GM18498 (cell line): ENCODE measurements at regions not wholly inside any gene's neighbourhood (a gene's known extent, or its start where the extent isn't known, plus 50 kb on each side); places are given as distances from the start of the nearest gene placed in this dataset.

Source experiments
- ATAC-seq: cut with Tn5 transposase; IDR thresholded peaks from one replicate; pipeline ENCODE4 v1.9.1; 2021; ENCODE audit warnings: mild to moderate bottlenecking, moderate library complexity; ENCODE audit not compliant: unreplicated experiment

DNA sequence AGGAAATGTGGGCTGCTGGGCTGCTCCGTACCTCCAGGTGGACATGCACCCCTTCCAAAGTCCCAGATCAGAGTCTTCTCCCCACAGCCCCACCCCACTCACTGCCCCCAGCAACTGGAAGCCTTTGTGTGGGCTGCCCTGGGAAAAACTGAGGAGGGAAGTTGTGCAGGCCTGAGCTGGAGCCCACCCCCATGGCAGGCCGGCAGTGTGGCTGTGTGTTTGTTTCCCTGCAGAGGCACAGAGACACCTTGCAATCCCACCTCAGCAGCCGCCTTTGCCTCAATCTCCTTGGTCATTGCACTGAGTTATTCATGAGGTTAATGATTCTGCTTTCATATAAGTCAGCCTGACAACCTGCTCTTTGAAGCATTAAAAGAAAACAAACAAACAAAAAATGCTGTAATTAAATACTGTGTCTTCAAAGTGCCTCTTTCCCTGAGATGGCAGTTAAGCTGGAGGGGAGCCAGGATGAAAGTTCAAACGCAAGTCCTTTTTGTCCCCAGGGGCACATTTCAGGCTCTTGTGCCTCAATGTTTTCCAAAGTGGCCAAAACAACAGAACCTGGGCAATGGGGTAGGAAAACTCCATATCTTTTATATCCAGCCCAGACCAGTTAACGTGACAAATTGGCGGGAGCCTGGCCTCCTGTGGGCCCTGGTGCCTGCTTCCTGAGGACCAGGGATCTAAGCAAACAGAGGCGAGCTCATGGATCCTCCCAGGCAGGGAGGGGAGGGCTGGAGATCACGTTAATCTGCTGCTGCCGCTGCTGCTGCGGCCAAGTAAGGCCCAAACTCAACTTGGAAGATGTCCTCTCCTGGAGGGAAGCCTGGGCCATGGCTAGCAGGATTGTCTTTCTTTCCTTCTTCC, 51.9 kb upstream of the TSPAN11 start:
- ATAC-seq, result no peak

DNA sequence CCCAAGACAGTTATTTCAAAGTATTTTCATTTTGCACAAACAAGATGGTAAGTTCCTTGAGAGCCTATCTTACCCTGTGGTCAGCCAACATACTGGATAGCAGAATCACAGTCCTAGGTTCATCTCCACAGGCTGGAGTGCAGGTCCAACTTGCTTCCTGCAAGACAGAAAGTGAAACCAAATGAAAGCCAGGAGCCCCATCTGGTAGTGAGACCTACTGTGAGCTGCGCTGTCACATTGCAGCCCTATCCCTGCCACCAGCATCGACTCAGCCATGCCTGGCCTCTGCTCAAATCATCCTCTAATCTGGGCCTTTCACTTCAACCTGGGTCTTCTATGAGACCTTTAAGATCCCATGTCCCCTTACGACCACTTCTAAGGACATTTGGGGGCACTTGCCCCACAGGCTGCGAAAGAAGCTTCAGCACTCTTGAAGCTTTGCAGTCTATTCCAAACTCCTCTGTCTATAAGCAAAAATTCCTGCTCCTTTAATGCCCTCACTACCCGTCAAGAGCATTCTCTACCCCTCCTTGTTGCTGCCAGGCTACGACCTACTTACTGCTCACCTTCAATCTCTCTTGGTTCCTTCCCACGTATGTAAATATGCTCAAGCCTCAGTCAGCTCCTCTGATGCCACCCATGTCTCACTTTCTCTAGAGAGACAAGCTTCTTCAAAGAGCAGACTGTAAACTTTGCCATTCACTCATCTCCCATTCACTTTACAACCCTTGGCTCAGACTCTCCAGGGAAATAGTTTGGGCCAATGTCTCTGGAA, 55.9 kb upstream of the TSPAN11 start:
- ATAC-seq, result no peak

DNA sequence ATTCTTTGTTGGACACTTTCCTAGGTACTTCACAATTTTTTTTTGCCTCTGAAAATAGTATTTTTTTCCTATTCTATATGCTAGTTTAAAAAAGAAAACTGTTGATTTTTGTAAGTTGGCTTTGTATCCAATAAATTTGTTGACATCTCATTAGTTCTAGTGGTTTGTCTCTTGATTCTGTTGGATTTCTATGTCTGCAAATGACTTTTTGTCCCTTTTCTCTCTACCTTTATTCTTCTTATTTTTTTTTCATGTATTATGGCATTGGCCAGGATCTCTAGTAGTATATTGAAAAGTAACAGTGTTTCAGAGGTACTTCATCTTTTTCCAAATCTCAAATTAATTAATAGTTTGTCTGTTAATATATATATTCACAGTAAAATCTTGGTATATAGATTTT, 59.1 kb upstream of the TSPAN11 start:
- no peak for ATAC-seq

DNA sequence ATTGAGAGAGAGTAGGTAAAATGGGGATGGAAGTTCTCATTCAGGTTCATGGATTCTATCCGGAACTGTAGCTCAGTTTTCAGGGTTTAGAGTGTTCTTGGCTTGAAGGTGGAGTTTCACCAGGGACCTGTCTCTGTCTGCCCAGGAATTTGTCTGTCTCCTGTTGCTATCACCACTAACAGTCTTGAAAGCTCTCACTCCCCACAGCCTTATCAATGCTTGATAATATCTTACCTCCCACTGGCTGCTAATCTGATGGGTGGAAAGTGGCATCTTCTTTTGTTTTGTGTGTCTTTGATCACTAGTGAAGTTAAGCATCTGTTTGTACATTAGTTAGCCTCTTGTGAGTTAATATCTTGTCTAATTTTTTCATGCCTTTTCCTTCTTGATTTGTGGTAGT, 60.3 kb upstream of the TSPAN11 start:
- ATAC-seq, result no peak

DNA sequence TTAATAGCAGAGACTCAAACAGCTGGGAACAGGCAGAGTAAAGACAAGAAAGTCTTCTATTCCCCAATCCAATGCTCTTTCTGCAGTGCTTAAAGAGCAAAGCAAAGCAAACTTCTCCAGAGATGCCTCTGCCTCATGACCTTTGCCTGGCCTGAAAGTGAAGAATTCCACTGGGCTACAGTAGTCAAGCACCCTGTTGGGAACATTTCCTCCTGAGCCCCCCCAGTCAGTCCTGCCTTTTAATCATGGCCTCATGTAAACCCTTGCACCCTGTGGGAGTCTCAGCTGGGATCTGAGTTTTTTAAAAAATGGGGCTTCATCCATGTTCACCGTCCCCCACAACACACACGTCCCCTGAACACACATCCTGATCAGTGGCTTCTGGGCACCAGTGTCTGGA, 62.7 kb upstream of the TSPAN11 start:
- no peak for ATAC-seq

DNA sequence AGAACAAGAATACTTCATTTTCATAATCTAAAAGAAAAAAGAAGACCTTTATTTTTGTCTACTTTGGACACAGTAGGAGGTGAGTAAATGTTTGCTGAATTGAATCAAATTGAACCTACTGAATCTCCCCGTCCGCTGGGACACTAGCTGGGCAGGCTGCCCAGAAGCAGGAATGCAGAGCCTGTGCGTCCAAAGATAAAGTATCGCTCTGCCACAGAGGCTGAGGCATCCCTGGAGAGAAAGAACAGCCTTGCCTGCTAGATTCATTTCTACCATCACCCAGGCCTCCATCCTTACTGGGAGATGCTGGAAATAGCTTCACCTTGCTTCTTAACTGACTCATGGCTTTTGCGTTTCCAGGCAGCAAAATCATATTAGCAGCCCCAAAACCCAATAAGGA, 64.1 kb upstream of the TSPAN11 start:
- no peak for ATAC-seq

DNA sequence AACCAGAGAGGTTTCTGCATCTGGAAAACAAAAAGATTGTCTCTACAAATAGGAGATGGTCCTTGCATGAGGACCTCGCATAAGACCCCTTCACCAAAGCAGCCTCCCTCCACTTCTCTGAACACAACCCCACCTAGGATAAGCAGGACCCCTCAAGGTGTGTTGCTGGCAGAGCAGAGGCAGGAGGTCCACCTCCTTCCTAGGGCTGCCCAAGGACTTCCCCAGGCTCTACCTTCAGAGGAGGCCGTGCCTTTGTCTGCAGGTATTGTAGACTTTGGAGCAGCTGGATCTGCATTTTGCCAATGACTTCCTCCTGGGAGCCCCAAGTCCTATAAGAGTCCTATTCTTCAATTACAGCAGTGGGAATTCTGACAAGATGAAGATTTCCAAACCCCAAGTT, 67.3 kb upstream of the TSPAN11 start:
- ATAC-seq, result no peak

DNA sequence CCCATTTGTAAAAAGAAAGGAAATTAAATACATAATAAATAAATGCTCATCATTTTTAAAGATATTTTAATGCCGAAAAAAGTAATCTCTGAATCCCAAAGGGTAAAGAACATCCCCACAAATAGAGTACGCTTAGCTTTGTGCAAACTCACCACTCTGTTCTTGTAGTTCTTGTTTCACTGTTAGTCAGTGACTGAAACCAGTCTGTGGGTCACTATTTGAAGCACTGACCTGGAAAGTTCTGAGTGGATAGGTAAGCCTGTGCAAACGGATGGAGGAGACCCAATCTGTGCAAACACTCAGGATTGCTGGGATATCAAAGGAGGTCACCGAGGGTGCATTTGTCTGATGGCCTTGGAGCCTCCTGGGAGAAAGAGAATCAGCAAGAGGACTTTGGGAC, 68.1 kb upstream of the TSPAN11 start:
- ATAC-seq, result no peak

DNA sequence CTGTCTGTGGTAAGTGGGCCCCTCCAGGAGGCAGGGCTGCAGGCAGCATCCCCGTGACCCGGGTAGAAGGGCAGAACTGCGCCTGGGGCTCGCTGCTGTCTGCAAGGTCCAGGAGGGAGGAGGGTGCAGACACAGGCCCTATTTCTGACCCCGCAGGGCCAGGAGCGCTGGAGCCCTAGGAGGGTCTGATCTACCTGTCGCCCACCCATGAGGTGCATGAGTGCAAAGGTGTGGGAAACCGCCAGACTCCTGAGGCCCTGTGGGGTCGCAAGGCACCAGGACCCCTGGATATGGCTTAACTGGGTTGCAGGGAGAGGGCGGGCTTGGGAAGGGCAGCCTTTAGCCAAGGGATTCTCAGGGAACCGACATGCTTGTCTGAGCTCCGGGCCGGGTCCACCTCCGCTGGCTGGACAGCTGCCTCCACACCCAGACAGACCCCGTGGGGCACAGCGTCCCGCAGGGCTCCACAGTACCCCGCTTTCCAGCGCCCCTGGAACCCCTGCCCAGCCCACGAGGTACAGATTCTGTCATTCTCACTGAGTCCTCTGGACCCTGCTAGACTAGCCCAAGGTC, 72.9 kb upstream of the TSPAN11 start:
- ATAC-seq, result no peak

DNA sequence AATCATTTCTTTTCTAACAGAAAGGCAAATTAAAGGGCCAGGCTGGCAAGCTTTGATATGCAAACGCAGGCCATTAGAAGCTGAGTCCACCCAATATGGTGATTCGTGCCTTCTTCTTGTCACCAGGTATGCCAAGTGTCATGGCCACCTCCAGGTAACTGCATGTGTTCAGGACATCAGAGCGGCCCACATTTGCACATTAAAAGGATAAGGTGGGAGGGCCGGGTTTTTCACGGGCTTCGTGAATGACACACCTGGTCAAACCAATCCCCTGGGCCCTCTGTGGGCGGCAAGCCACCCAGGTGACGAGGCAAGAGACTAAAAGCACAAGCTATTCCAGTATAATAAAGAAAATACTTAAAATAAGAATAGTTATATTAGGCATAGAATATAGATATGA, 75.9 kb upstream of the TSPAN11 start:
- ATAC-seq, result no peak

DNA sequence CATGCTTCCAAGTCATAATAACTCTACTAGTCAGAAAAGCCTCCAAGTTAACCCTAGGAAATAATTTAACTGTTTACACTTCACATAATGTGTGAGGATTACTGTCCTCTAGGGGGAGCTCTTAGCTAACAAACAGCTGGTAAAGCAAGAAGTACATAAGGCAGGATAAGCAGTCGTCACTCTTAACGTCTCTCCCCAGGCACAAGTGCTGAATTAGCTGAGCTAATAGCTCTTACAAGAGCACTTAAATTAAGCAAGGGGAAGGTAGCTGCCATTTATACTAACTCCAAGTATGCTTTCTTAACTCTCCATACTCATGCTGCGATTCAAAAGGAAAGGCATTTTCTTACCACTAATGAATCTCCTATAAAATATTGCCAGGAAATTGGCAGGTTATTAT, 79.3 kb upstream of the TSPAN11 start:
- ATAC-seq, result no peak

DNA sequence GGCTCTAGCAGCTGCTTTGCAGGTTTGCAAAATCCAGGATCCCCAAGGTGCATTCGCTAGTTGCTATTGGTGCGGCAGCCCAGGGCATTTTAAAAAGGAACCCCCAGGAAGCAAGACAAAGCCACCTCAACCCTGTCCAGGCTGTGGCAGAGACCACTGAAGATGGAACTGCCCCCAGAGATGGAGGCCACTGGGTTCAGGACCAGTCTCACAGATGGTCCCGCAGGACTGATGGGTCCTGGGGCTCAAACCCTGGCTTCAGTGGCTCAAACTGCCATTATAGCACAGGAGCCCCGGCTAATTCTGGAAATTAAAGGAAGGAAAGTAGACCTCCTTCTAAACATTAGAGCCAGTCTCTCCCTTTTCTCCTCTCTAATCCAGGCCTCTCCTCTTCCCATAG, 79.8 kb upstream of the TSPAN11 start:
- ATAC-seq, result no peak

DNA sequence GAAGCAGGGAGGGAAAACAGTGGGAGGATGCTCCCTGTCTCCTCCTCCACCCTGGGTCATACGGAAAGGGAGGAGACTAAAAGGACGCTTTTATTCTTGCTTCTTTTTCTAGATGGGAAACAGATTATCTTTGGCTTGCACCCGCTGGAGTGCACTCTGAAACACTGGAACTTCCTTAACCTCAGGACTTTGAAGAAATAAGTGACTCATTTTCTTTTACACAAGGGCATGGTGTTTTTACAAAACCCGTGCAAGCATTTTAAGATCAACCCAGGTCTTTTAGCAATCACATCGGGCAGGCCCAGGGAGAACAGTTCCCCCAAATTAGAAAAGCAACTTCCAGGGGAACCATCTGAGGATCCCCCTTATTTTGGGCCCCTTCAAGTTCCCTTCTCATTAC, 80.9 kb upstream of the TSPAN11 start:
- no peak for ATAC-seq

DNA sequence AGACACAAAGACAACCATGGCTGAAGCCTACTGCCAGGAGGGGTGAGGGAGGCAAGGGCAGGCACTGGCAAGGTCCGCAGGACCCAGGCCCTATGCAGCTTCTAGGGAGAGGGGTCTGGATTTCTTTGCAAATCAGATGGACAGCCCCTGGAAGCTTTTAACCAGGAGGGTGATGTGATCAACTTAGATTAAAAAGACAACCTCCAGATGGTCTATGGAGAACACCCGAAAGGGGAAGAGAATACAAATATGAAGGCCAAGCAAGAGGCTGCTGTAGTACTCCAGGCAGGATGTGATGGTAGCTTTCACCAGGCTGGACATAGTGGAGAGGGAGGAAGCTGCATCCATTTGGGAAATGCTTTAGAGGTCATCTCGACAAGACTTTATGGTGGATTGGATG, 83.3 kb upstream of the TSPAN11 start:
- ATAC-seq, result no peak

DNA sequence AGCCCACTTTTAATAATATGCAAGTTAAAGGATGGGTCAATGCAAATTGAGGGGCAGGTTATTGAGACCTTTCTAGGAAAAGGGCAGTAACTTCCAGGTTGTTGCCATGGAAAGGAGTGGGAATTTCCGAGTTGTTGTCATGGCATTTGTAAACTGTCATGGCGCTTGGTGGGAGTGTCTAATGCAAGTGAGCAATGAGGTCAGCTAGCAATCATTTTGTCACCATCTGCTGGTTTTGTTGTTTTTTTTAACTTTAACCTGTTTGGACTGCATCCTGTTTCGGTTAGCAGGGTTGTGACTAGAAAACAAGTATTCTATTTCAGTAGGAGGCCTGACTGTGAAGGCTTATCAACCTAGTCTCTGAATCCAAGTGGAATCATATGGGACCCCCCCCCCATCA, 85.8 kb upstream of the TSPAN11 start:
- no peak for ATAC-seq

DNA sequence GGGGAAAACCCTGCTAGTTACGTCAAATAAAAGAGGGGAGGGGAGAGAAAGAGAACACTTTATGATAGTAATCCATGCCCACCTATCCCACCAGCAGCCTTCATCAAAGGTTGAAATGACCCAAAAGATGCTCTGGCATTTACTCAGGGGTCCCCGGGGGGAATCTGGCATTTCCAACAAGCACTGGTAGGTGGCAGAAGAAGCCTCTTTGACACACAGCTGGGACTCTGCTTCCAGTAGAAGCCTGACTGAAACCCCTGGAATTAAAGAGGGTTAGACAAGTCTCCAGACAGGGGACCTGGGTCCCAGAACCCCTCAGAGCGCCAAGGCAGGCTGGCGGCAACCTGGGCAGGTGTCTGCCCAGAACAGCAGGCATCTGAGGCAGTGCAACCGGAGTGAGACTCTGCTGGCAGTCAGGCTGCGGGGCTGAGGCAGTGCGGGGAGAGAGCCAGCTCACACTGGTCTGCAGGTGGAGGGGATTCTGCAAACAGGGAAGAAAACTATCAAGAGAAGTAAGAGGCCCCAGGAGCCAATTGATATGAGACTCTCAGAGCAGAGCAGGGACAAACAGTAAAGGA, 85.0 kb upstream of the CAPRIN2 start:
- no peak for ATAC-seq

DNA sequence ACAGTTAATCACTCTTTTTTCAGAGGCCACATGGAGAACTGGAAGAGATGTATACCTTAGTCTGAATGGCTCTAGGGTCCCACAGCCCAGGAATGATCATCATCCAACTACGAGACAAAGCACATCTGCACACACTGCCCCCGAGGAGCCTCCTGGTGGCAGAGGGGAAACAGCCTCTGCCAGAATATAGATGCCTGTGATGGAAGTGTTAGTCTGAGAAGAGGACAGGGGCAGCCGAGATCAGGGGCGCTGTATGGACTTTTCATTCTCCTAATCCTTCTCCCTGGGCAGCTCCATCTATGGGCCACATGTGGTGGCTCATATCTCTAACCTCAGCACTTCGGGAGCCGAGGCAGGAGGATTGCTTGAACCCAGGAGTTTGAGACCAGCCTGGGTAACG, 82.8 kb upstream of the CAPRIN2 start:
- ATAC-seq, result no peak

DNA sequence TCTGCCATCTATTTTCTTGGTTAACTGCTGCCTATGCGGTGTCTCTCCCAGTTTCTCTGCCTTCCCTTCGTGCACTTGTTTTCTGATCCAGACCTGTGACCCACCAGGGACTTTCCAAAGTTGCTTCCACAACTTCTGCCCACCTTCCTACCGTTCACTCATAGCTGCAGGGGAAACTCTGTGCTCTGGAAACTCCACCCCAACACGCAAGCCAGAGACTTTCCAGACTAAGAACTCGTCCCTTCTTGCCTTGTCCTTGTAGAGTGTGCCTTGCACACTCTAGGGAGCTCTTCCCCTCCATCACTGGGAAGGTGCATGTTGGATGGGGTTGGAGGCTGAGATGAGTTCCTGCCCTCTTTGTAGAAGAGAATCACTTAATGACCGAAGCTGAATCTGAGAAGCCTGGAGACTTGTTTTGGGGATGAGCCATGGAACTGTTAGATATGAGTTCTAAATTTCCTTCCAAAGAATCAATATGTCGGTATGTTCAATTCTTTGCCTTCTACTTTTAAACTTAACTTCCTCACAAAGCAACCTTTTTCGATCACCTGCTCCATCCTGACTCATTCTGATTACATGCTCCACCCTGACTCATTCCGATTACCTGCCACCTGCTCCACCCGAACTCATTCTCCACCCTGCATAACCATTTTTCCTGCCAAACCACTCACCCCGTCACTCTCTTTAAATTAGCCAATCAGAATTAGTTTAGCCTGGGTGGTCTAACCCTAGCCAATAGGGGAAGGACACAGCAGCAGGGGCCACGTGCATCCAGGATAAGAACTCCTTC, 82.1 kb upstream of the CAPRIN2 start:
- ATAC-seq, result no peak

DNA sequence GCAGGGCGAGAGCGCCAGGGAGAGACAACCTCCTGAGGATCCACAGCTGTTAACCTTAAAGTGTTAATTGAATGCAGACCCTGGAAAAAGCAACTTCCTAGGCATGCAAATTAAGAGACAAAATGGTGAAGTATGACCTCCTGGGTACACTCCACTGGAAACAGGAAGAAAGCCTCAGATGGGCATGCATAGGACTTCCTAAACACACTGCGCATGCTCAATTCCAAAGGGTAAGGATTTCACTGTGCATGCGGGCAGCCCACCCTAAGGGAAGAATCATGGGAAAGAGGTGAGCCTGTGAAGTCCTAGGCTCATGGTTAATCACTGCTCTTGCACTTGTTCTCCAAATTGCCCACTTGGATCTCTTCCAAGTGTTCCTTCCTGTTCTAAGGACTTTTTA, 80.5 kb upstream of the CAPRIN2 start:
- ATAC-seq, result no peak

DNA sequence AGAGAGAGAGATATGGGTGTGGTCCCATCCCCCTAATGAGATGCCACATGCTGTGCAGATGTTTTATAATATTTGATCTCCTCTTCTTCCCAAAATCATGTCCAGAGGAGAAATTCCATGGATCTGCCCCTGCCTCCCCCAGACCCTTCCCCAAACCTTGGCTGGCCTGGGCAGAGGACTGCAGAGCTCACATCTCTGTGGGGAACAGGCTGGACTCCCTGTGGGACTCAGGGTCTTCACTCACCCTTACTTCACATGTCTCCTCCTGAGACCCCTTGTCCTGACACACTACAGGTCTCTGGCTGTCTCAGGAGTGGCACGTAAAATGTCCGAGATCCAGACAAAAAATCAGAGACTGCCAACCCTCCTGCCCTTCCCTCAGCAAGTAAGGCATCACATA, 76.0 kb upstream of the CAPRIN2 start:
- ATAC-seq, result no peak

DNA sequence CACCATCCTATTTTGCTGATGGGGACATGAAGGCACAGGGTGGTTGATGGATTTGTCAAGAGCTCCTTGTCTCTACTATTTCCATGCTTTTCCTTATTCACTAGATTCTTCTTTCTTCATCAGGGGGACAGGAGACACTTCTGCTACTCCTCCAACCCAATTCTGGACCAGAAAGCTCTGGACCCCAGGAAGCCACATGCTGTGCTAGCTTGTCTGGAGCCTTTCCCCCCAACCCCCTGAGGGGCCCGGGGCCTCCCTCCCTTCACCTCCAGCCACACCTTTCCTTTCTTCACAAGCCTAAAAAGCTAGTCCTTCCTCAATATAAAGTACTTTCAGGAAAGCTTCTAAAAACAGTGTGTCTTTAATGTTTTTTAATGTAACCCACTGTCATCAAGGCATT, 75.1 kb upstream of the CAPRIN2 start:
- ATAC-seq, result no peak
